Endothelial cell of umbilical vein (primary cell): ENCODE measurements at regions not wholly inside any gene's neighbourhood (a gene's known extent, or its start where the extent isn't known, plus 50 kb on each side); places are given as distances from the start of the nearest gene placed in this dataset. TPM values are rescaled to one million over a fixed set of nuclear protein-coding genes. Genes with fewer than 3 reads are reported as not detected.

Experiments used
- BruUV-seq: library from RNA; stranded (reverse); fragments of 400-500 nt; replicated peaks from 2 replicates; lab custom pipeline; 2021; lab: Mats Ljungman, UMichigan
- CTCF ChIA-PET: fragments of 300-600, 350-600 bp; sonication (Branson Sonifier 250); formaldehyde crosslinking; loops from one replicate; lab custom pipeline; 2021; ENCODE audit warnings: antibody characterized with exemption, inconsistent platforms; lab: Charles Lee
- POLR2A ChIA-PET: fragments of 300-600, 350-600 bp; sonication (Branson Sonifier 250); formaldehyde crosslinking; loops from one replicate; lab custom pipeline; 2021; ENCODE audit warnings: antibody characterized with exemption, inconsistent platforms; lab: Charles Lee
- DNase-seq: peaks from one replicate; pipeline ENCODE4 v3.0.0-alpha.2; 2011; ENCODE audit warnings: low read depth, low spot score
- FAIRE-seq: peaks from 2 replicates; lab custom pipeline; 2011; peaks lifted over from hg19 to GRCh38; lab: Jason Lieb, UNC
- H2AFZ ChIP-seq: 2 replicates; pipeline ENCODE4 v1.6.0; 2012; ENCODE audit warnings: low read depth, low read length, control low read depth, inconsistent platforms
- H3K27ac ChIP-seq: 2 replicates; pipeline ENCODE4 v1.5.1; 2011; ENCODE audit warnings: low read depth, mild to moderate bottlenecking, control low read depth, low read length, moderate library complexity; ENCODE audit not compliant: insufficient read depth
- H3K27me3 ChIP-seq, 2 experiments: 2 replicates each; pipeline versions ENCODE4 v1.6.0 to v1.6.1; 2011; ENCODE audit warnings: low read length in 2 of 2, mixed read lengths in 1 of 2; ENCODE audit not compliant: control insufficient read depth in 2 of 2, insufficient read depth in 2 of 2
- H3K36me3 ChIP-seq, 2 experiments: 2 replicates in 1 of 2; 3 replicates in 1 of 2; pipeline ENCODE4 v1.5.1; 2011; ENCODE audit warnings: low read length in 2 of 2, mild to moderate bottlenecking in 1 of 2, moderate library complexity in 1 of 2; ENCODE audit not compliant: control insufficient read depth in 2 of 2, insufficient read depth in 2 of 2; ENCODE audit errors: extremely low read depth in 1 of 2
- H3K4me1 ChIP-seq: 3 replicates; pipeline ENCODE4 v1.5.1; 2011; ENCODE audit warnings: mild to moderate bottlenecking, low read length; ENCODE audit not compliant: control insufficient read depth, insufficient read depth; ENCODE audit errors: extremely low read depth
- H3K4me2 ChIP-seq: 2 replicates; pipeline ENCODE4 v1.6.1; 2011; ENCODE audit warnings: low read length, control low read depth, mixed read lengths; ENCODE audit not compliant: insufficient read depth
- H3K4me3 ChIP-seq, 3 experiments: fragments of 200-600 bp in 1 of 3; sonication (generic), shearing (Covaris generic) in 1 of 3; replicated peaks in 1 of 3; 2 replicates each; pipeline ENCODE4 v1.5.1; 2011 to 2016; ENCODE audit warnings: control low read depth in 3 of 3, low read length in 3 of 3, mild to moderate bottlenecking in 2 of 3, inconsistent platforms in 1 of 3, low read depth in 1 of 3, moderate library complexity in 1 of 3; ENCODE audit not compliant: insufficient read depth in 1 of 3
- H3K79me2 ChIP-seq: 2 replicates; pipeline ENCODE4 v1.6.0; 2012; ENCODE audit warnings: low read length, inconsistent platforms; ENCODE audit not compliant: control insufficient read depth, insufficient read depth
- H3K9ac ChIP-seq: replicated peaks from 2 replicates; pipeline ENCODE3; 2011; ENCODE audit warnings: low read length, control low read depth; ENCODE audit not compliant: insufficient read depth; ENCODE audit errors: extremely low read depth
- H3K9me1 ChIP-seq: replicated peaks from 3 replicates; pipeline ENCODE4 v1.6.0; 2011; ENCODE audit warnings: mild to moderate bottlenecking, low read length; ENCODE audit not compliant: control insufficient read depth, insufficient read depth; ENCODE audit errors: extremely low read depth
- H3K9me3 ChIP-seq: replicated peaks from 2 replicates; pipeline ENCODE4 v1.5.1; 2012; ENCODE audit warnings: low read length, inconsistent platforms; ENCODE audit not compliant: control insufficient read depth, insufficient read depth
- H4K20me1 ChIP-seq: replicated peaks from 2 replicates; pipeline ENCODE3; 2011; ENCODE audit warnings: mild to moderate bottlenecking, low read length; ENCODE audit not compliant: control insufficient read depth, insufficient read depth; ENCODE audit errors: extremely low read depth
- EZH2 ChIP-seq: IDR thresholded peaks from 2 replicates; pipeline ENCODE4 v1.6.1; 2012; ENCODE audit warnings: borderline replicate concordance, low read depth, mild to moderate bottlenecking, moderate library complexity, low read length, inconsistent platforms; ENCODE audit not compliant: severe bottlenecking
- FOS ChIP-seq: IDR thresholded peaks from 2 replicates; pipeline ENCODE4 v1.6.1; 2011; ENCODE audit warnings: mild to moderate bottlenecking, low read length, moderate library complexity, borderline replicate concordance; ENCODE audit not compliant: insufficient read depth
- GATA2 ChIP-seq: IDR thresholded peaks from 2 replicates; pipeline ENCODE4 v1.7.0; 2011; ENCODE audit warnings: low read depth, mild to moderate bottlenecking, moderate library complexity, mixed read lengths, low read length; ENCODE audit not compliant: insufficient read length, insufficient read depth
- JUN ChIP-seq: IDR thresholded peaks from 2 replicates; pipeline ENCODE4 v1.6.1; 2011; ENCODE audit warnings: borderline replicate concordance, low read depth; ENCODE audit not compliant: insufficient read length, insufficient read depth
- MYC ChIP-seq: IDR thresholded peaks from one replicate; pipeline ENCODE4 v1.6.1; 2011; ENCODE audit warnings: mild to moderate bottlenecking, low read depth, low read length
- POLR2A ChIP-seq: IDR thresholded peaks from 2 replicates; pipeline ENCODE4 v1.6.1; 2012; ENCODE audit warnings: low read depth, mild to moderate bottlenecking, control low read depth, low read length
- POLR2AphosphoS5 ChIP-seq: IDR thresholded peaks from 2 replicates; pipeline ENCODE4 v1.6.1; 2012; ENCODE audit warnings: low read depth, mild to moderate bottlenecking, control low read depth, low read length, moderate library complexity; ENCODE audit not compliant: insufficient read depth
- dilution Hi-C: fragments of 300-500 bp; cut with MboI; formaldehyde crosslinking; loops from one replicate; pipeline ENCODE4 v1.15.0; 2019; ENCODE audit warnings: low sequenced_read_pairs; ENCODE audit not compliant: extremely low pct_ligation_motif_present
- intact Hi-C: fragments of 100-400 bp; cut with micrococcal nuclease; formaldehyde crosslinking; loops from one replicate; pipeline ENCODE4 v1.10.0; 2022
- small RNA-seq: library from RNA; depleted of rRNA; stranded (forward); fragments of <200 nt; gene quantifications from one replicate; pipeline ENCODE3, GENCODE V24; 2012; ENCODE audit warnings: low replicate concordance, low read depth; ENCODE audit not compliant: insufficient read depth, insufficient read length
- TF ChIP-seq, protein P1 (sequence below): IDR thresholded peaks from 2 replicates; pipeline ENCODE4 v1.6.1; 2011; ENCODE audit not compliant: insufficient read depth, insufficient read length
- TF ChIP-seq, protein P2 (sequence below), 2 donors: IDR thresholded peaks; 1 replicate in 1 of 2; 2 replicates in 1 of 2; pipeline ENCODE4 v1.5.1; 2011; ENCODE audit warnings: low read length in 2 of 2, mild to moderate bottlenecking in 2 of 2, moderate library complexity in 2 of 2, control low read depth in 1 of 2, inconsistent platforms in 1 of 2, low read depth in 1 of 2; ENCODE audit not compliant: insufficient read depth in 1 of 2; ENCODE audit errors: extremely low read depth in 1 of 2

DNA sequence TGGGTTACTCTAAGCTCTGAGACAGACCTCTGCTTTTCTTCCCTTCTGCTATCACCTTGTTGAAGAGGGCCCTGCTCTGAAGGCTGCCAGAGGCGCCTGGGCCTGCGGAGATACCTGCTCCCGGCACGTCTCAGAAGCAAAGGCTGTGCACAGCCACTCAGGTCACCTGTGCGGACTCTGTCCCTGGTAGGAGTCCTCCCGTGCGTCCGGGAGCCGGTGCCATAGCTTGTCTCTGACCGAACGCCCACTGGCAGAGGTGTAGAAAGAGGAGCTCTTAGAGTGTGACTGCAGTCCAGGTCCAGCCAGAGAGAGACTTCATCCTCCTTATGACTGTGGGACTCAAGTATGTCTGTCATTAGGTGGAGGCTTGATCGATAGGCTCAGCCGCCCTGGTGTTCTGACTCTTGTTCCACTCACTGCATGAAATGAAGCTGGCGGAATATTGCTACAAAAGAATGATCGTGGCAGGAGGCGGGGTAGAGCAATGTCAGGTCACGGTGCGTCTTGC, 51.0 kb upstream of the UNC93A start:
- H3K27me3 ChIP-seq, result no peaks in the 10 kb centered on the region
- no peak for FAIRE-seq
- DNase-seq, result no peak
- no peak overlapping the region for H3K4me3 ChIP-seq
- dilution Hi-C loops, result no loop called here
- no TSS peak for BruUV-seq
- TF ChIP-seq POLR2A, result no peak
- TF ChIP-seq, protein P1, sequence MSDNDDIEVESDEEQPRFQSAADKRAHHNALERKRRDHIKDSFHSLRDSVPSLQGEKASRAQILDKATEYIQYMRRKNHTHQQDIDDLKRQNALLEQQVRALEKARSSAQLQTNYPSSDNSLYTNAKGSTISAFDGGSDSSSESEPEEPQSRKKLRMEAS, result no peak
- TF ChIP-seq FOS, result no peak
- no peak for TF ChIP-seq POLR2AphosphoS5
- TF ChIP-seq, protein P2, sequence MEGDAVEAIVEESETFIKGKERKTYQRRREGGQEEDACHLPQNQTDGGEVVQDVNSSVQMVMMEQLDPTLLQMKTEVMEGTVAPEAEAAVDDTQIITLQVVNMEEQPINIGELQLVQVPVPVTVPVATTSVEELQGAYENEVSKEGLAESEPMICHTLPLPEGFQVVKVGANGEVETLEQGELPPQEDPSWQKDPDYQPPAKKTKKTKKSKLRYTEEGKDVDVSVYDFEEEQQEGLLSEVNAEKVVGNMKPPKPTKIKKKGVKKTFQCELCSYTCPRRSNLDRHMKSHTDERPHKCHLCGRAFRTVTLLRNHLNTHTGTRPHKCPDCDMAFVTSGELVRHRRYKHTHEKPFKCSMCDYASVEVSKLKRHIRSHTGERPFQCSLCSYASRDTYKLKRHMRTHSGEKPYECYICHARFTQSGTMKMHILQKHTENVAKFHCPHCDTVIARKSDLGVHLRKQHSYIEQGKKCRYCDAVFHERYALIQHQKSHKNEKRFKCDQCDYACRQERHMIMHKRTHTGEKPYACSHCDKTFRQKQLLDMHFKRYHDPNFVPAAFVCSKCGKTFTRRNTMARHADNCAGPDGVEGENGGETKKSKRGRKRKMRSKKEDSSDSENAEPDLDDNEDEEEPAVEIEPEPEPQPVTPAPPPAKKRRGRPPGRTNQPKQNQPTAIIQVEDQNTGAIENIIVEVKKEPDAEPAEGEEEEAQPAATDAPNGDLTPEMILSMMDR (IDR thresholded peaks at IDR 0.05; ENCODE audit: extremely low read depth in 1 of 2, insufficient read depth in 1 of 2, low read depth in 1 of 2, low read length in 2 of 2), result no peak
- TF ChIP-seq JUN, result no peak
- no peak for TF ChIP-seq GATA2
- no peak for TF ChIP-seq EZH2
- TF ChIP-seq MYC, result no peak
- ChIA-PET CTCF (no interaction called here), POLR2A (no interaction called here)
- no peaks in the 10 kb centered on the region for H4K20me1 ChIP-seq
- no peaks in the 10 kb centered on the region for H3K79me2 ChIP-seq
- H3K27ac ChIP-seq, result no peak overlapping the region
- no peak overlapping the region for H3K9ac ChIP-seq
- no peak overlapping the region for H3K4me2 ChIP-seq
- intact Hi-C loops, result no loop called here
- no peaks in the 10 kb centered on the region for H3K4me1 ChIP-seq
- no peaks in the 10 kb centered on the region for H3K9me1 ChIP-seq
- H3K9me3 ChIP-seq, result no peaks in the 10 kb centered on the region
- H2AFZ ChIP-seq, result no peak overlapping the region
- H3K36me3 ChIP-seq, result no peaks in the 10 kb centered on the region

Small RNA genes in the stretch of these regions (small RNA-seq; reads per million reads assigned to genes)
- not detected for gene AL353747.1
